Suprapubic skin (tissue), 4 donors: ENCODE measurements at regions not wholly inside any gene's neighbourhood (a gene's known extent, or its start where the extent isn't known, plus 50 kb on each side); places are given as distances from the start of the nearest gene placed in this dataset.

ENCODE experiments used
- DNase-seq, 2 donors: peaks; one replicate each; pipeline ENCODE4 v3.0.0-alpha.2; 2019; ENCODE audit warnings: low spot score in 2 of 2
- H3K27ac ChIP-seq: fragments of 200-600 bp; sonication (generic); one replicate; pipeline ENCODE4 v1.5.1; 2019
- H3K27me3 ChIP-seq: fragments of 200-600 bp; sonication (generic); one replicate; pipeline ENCODE4 v1.5.1; 2019
- H3K36me3 ChIP-seq: fragments of 200-600 bp; sonication (generic); one replicate; pipeline ENCODE4 v1.5.1; 2019
- H3K4me1 ChIP-seq: fragments of 200-600 bp; sonication (generic); one replicate; pipeline ENCODE4 v1.5.1; 2019
- H3K4me3 ChIP-seq: fragments of 200-600 bp; sonication (generic); one replicate; pipeline ENCODE4 v1.5.1; 2019; ENCODE audit warnings: mild to moderate bottlenecking
- H3K9me3 ChIP-seq: fragments of 200-600 bp; sonication (generic); one replicate; pipeline ENCODE4 v1.5.1; 2019
- EP300 ChIP-seq: sonication (generic); formaldehyde crosslinking; IDR thresholded peaks from one replicate; pipeline ENCODE4 v1.6.1; 2017; ENCODE audit warnings: antibody characterized with exemption
- POLR2A ChIP-seq, 2 donors: fragments of 450-650 bp; IDR thresholded peaks; one replicate each; pipeline ENCODE4 v1.6.1; 2017; ENCODE audit warnings: antibody characterized with exemption in 2 of 2, mild to moderate bottlenecking in 2 of 2, moderate library complexity in 2 of 2
- POLR2AphosphoS5 ChIP-seq, 3 donors: sonication (generic); formaldehyde crosslinking; IDR thresholded peaks; one replicate each; pipeline ENCODE4 v1.6.1; 2017; ENCODE audit warnings: antibody characterized with exemption in 3 of 3
- whole genome bisulfite sequencing: methylation state at CpG from one replicate; pipeline ENCODE4 v1.1.5; 2018; 5-methylcytosine and 5-hydroxymethylcytosine counted together
- TF ChIP-seq, protein P1 (sequence below), 2 donors: fragments of 200-600 bp in 1 of 2; fragments of 450-650 bp in 1 of 2; sonication (generic) in 1 of 2; IDR thresholded peaks; one replicate each; pipeline ENCODE4 v1.5.1; 2016 to 2019; ENCODE audit warnings: antibody characterized with exemption in 2 of 2, mild to moderate bottlenecking in 1 of 2, moderate library complexity in 1 of 2

DNA sequence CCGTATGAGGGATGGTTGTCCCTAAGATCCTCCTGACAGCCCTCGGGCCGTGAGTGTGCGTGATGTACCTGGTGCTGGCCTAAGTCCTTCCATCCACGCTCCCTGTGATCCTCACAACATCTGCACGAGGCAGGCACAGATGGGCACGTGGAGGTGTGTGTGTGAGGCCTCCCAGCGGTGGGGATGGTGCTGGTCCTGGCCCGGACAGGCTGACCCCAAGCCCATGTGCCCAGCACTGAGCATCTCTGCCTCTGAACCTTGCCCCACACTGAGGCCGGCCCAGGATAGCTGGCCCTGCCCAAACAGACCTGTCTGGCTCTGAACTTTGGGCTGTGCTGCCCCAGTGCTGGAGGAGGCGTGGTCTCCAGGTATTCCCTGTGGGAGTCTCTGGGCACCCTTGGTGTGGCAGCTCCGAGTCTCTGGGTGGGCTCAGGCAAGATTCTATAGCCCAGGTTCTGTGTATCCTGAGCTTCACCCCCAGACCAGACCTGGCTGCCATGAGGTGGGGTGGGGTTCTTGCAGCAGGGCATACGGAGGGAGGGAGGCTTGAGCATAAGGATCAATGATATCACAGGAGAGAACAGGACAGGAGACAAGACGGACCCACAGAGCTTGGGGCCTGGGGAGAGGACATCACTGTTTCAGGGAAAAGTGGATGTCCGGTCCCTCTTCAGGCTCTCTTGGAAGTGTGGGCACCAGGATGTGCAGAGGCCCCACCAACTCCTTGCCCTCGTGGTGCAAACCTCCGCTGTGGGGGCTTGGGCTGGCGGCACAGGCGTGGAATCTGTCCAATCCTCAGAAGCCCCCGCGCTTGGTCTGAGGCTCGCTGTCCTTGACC, 881.8 kb downstream of the BRD1 start:
- no peak overlapping the region for H3K4me3 ChIP-seq
- no peaks in the 10 kb centered on the region for H3K9me3 ChIP-seq
- no peak for TF ChIP-seq POLR2A (IDR thresholded peaks at IDR 0.05)
- TF ChIP-seq, protein P1, sequence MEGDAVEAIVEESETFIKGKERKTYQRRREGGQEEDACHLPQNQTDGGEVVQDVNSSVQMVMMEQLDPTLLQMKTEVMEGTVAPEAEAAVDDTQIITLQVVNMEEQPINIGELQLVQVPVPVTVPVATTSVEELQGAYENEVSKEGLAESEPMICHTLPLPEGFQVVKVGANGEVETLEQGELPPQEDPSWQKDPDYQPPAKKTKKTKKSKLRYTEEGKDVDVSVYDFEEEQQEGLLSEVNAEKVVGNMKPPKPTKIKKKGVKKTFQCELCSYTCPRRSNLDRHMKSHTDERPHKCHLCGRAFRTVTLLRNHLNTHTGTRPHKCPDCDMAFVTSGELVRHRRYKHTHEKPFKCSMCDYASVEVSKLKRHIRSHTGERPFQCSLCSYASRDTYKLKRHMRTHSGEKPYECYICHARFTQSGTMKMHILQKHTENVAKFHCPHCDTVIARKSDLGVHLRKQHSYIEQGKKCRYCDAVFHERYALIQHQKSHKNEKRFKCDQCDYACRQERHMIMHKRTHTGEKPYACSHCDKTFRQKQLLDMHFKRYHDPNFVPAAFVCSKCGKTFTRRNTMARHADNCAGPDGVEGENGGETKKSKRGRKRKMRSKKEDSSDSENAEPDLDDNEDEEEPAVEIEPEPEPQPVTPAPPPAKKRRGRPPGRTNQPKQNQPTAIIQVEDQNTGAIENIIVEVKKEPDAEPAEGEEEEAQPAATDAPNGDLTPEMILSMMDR (IDR thresholded peaks at IDR 0.05) = no peak
- no peak for TF ChIP-seq POLR2AphosphoS5 (IDR thresholded peaks at IDR 0.05)
- no peak for TF ChIP-seq EP300
- no peaks in the 10 kb centered on the region for H3K36me3 ChIP-seq
- peak; percentile 39 to 72 for DNase-seq
- H3K4me1 ChIP-seq = no peaks in the 10 kb centered on the region
- 87% methylated on average over 8 of the region's 22 CpGs for WGBS
- no peak overlapping the region for H3K27ac ChIP-seq
- peaks cover 21% of the 10 kb centered on the region for H3K27me3 ChIP-seq

DNA sequence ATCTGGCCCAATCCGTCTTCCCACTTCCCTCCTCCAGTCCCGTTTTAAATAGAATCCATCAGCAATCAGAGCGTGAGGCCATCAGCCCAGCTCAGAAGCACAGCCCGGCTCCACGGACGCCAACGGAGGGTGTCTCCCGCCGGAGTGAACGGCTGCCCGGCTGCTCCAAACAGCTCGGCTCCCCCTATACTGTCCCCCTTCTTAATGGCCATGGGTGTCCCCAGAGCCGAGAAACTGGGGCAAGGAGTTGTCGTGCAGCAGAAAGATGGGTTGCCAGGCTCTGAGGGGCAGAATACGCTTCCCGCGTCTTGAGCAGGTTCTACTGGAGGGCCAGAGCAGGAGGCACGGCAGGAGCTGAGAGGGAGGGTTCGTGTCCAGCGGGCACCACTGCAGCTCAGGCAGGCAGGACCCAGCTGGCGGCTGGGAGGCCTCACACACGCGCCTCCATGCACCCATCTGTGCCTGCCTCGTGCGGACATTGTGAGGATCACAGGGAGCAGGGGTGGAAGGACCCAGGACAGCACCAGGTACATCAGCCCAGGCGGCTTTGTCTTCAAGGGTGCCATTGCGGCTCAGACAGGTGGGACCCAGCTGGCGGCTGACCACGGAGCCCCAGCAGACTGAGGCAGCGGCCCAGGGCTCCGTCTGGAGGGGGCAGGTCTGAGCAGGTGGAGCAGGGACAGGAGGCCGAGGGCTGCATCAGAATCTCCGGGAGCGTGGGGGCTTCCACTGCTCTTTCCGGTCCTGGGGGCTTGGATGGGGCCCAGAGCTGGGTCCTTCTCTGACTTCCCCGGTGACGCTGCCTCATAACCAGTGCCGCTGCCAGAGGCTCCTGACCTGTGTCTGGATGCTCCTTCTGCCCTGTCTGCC, 882.7 kb downstream of the BRD1 start:
- no peaks in the 10 kb centered on the region for H3K4me1 ChIP-seq
- H3K27me3 ChIP-seq = peaks cover 22% of the 10 kb centered on the region
- no peaks in the 10 kb centered on the region for H3K9me3 ChIP-seq
- H3K27ac ChIP-seq = no peak overlapping the region
- TF ChIP-seq POLR2A (IDR thresholded peaks at IDR 0.05) = no peak
- TF ChIP-seq, protein P1 (IDR thresholded peaks at IDR 0.05) = no peak
- TF ChIP-seq EP300 = no peak
- TF ChIP-seq POLR2AphosphoS5 (IDR thresholded peaks at IDR 0.05) = no peak
- peak in 1 of 2 donors; percentile 46 for DNase-seq
- H3K4me3 ChIP-seq = no peak overlapping the region
- H3K36me3 ChIP-seq = no peaks in the 10 kb centered on the region
- WGBS = 78% methylated on average over 25 of the region's 38 CpGs

DNA sequence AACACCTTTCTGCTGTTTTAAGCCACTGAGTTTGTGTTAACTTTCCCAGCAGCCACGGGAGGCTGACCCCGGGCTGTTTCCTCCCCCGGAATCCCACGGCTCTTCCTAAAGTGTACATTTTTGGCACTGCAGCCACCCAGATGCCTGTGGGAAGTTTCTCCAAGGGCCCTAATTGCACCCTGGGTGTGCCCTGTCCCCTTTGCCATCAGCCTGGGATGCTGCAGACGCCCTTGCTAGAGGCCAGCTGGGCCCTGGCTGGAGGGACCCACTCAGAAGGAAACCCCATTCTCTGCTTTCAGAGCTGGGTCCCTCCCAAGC, 883.3 kb downstream of the BRD1 start:
- Histone ChIP-seq H3K36me3 (no peaks in the 10 kb centered on the region), H3K9me3 (no peaks in the 10 kb centered on the region), H3K4me3 (no peak overlapping the region), H3K27me3 (peaks cover 22% of the 10 kb centered on the region), H3K27ac (no peak overlapping the region), H3K4me1 (no peaks in the 10 kb centered on the region)
- DNase-seq = peak in 1 of 2 donors; percentile 32
- WGBS = no CpG with 5 or more reads among the region's 5 CpGs
- TF ChIP-seq EP300 (no peak), POLR2AphosphoS5 (IDR thresholded peaks at IDR 0.05) (no peak), POLR2A (IDR thresholded peaks at IDR 0.05) (no peak)
- TF ChIP-seq, protein P1 (IDR thresholded peaks at IDR 0.05) = no peak

DNA sequence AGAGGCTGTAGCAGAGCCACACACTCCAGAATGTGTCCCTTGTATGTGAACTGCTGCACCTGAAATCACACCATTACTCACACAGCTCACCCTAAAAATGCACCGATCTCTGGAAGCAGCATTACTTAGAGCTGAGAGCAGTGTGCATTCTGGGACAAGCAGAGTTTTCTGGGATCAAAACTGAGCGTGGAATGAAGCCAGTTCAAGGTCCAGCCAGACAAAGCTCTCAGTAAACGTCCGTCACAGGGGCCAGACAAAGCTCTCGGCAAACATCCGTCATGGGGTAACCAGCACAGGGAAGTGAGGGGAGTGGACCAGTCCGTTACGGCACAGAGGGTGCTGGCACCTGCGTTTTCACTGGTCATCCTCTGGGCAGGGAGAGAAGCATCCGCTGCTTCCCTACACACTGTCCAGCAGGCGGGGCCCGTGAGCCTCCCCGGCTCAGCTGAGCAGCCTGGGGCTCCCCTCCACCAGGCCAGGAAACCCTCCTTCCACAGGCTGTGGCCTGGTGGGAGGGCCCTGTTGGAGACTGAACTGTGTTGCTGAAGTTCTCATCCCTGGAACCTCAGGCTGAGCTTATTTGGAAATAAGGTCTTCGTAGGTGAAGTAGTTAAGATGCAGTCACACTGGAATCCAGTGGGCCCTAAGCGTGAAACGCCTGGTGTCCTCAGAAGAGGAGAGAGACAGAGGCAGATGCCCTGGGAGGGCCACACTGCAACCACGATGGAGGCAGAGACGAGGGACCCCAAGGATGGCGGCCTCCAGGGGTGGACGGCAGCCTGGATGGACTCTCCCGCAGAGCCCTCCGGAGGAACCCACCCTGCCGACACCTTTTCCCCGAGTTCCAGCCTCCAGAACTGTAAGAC, 883.9 kb downstream of the BRD1 start:
- Histone ChIP-seq H3K36me3 (no peaks in the 10 kb centered on the region), H3K27ac (no peak overlapping the region), H3K27me3 (peaks cover 21% of the 10 kb centered on the region), H3K4me3 (no peak overlapping the region), H3K9me3 (no peaks in the 10 kb centered on the region), H3K4me1 (no peaks in the 10 kb centered on the region)
- TF ChIP-seq POLR2A (IDR thresholded peaks at IDR 0.05) = no peak
- TF ChIP-seq EP300 = no peak
- TF ChIP-seq, protein P1 (IDR thresholded peaks at IDR 0.05) = peak in 1 of 2 donors; percentile 11
- WGBS = 75% methylated on average over 19 of the region's 24 CpGs
- peak; percentile 40 to 72 for DNase-seq
